ENCODE measurements at regions not wholly inside any gene's neighbourhood (a gene's known extent, or its start where the extent isn't known, plus 50 kb on each side); places are given as distances from the start of the nearest gene placed in this dataset.

GRCh38 chr21:38688068-38688467 is 117.7 kb upstream of the ETS2 start:
- ATAC-seq (ENCODE audit: poor library complexity) (no peak), DNase-seq (no peak)
- peaks cover 40% of the 10 kb centered on the region for H3K27me3 Mint-ChIP-seq
- H3K27me3 ChIP-seq (ENCODE audit: control insufficient read depth in 1 of 2, insufficient read depth in 2 of 2, low read length in 2 of 2), result no peaks in the 10 kb centered on the region
- ChIA-PET POLR2A (interaction anchor here (0.6 kb wide), 1 partner anchor 240 kb away, joined by 3 read pairs; no protein-coding TSS in a partner anchor), CTCF (no interaction called here)
- H3K9me3 Mint-ChIP-seq, result no peaks in the 10 kb centered on the region
- intact Hi-C loops (cut with DNase I, micrococcal nuclease), result no loop called here
- no peaks in the 10 kb centered on the region for H3K36me3 ChIP-seq (ENCODE audit: insufficient read depth, low read length)
- no peaks in the 10 kb centered on the region for H3K4me1 Mint-ChIP-seq (ENCODE audit: low read depth)
- H3K27ac Mint-ChIP-seq, result no peak overlapping the region
- H3K9me3 ChIP-seq (ENCODE audit: control insufficient read depth in 1 of 2, insufficient read depth in 1 of 2, low read length in 2 of 2), result no peaks in the 10 kb centered on the region
- no peak overlapping the region for H3K4me3 Mint-ChIP-seq
- H3K27ac ChIP-seq (ENCODE audit: low read depth in 1 of 2, low read length in 2 of 2), result no peak overlapping the region
- no peaks in the 10 kb centered on the region for H3K36me3 Mint-ChIP-seq (ENCODE audit: low read depth)
- H3K4me1 ChIP-seq (ENCODE audit: insufficient read depth, low read length), result no peaks in the 10 kb centered on the region
- H3K4me3 ChIP-seq (ENCODE audit: low read length), result no peak overlapping the region
- no peak for TF ChIP-seq CTCF (IDR thresholded peaks at IDR 0.05)

- no peak overlapping the region for H3K27ac Mint-ChIP-seq
- H3K9me3 ChIP-seq (ENCODE audit: control insufficient read depth in 1 of 2, insufficient read depth in 1 of 2, low read length in 2 of 2), result no peaks in the 10 kb centered on the region
- CTCF ChIA-PET, result no interaction called here
Observed at GRCh38 chr21:38691631-38692030, 114.1 kb upstream of the ETS2 start.

GRCh38 chr21:38696579-38696978 is 109.2 kb upstream of the ETS2 start:
- no peaks in the 10 kb centered on the region for H3K4me1 ChIP-seq (ENCODE audit: insufficient read depth, low read length)
- H3K4me3 Mint-ChIP-seq, result no peak overlapping the region
- no peaks in the 10 kb centered on the region for H3K36me3 ChIP-seq (ENCODE audit: insufficient read depth, low read length)
- H3K27ac Mint-ChIP-seq, result no peak overlapping the region
- CTCF ChIA-PET, result no interaction called here
- H3K36me3 Mint-ChIP-seq (ENCODE audit: low read depth), result no peaks in the 10 kb centered on the region
- H3K4me3 ChIP-seq (ENCODE audit: low read length), result no peak overlapping the region
- peaks cover 33% of the 10 kb centered on the region for H3K27me3 Mint-ChIP-seq
- peaks cover 2 to 13% of the 10 kb centered on the region in 2 experiments for H3K27me3 ChIP-seq (ENCODE audit: control insufficient read depth in 1 of 2, insufficient read depth in 2 of 2, low read length in 2 of 2)
- no peaks in the 10 kb centered on the region for H3K9me3 Mint-ChIP-seq
- H3K4me1 Mint-ChIP-seq (ENCODE audit: low read depth), result no peaks in the 10 kb centered on the region
- no peak overlapping the region for H3K27ac ChIP-seq (ENCODE audit: low read depth in 1 of 2, low read length in 2 of 2)
- intact Hi-C loops (cut with DNase I, micrococcal nuclease), result no loop called here
- no peak for ATAC-seq (ENCODE audit: poor library complexity)
- POLR2A ChIA-PET, result no interaction called here
- no peaks in the 10 kb centered on the region for H3K9me3 ChIP-seq (ENCODE audit: control insufficient read depth in 1 of 2, insufficient read depth in 1 of 2, low read length in 2 of 2)
- no peak for TF ChIP-seq CTCF (IDR thresholded peaks at IDR 0.05)
- no peak for DNase-seq

More at GRCh38 chr21:38691631-38692030, 114.1 kb upstream of the ETS2 start:
- H3K4me3 Mint-ChIP-seq, result no peak overlapping the region
- ATAC-seq (ENCODE audit: poor library complexity) (no peak), DNase-seq (no peak)
- POLR2A ChIA-PET, result no interaction called here
- H3K27me3 Mint-ChIP-seq, result peaks cover 40% of the 10 kb centered on the region
- H3K36me3 Mint-ChIP-seq (ENCODE audit: low read depth), result no peaks in the 10 kb centered on the region
- Histone ChIP-seq H3K36me3 (ENCODE audit: insufficient read depth, low read length) (no peaks in the 10 kb centered on the region), H3K27me3 (ENCODE audit: control insufficient read depth in 1 of 2, insufficient read depth in 2 of 2, low read length in 2 of 2) (peaks cover 2 to 4% of the 10 kb centered on the region in 2 experiments), H3K4me3 (ENCODE audit: low read length) (no peak overlapping the region), H3K27ac (ENCODE audit: low read depth in 1 of 2, low read length in 2 of 2) (no peak overlapping the region), H3K4me1 (ENCODE audit: insufficient read depth, low read length) (no peaks in the 10 kb centered on the region)
- no peaks in the 10 kb centered on the region for H3K9me3 Mint-ChIP-seq
- no peaks in the 10 kb centered on the region for H3K4me1 Mint-ChIP-seq (ENCODE audit: low read depth)
- no peak for TF ChIP-seq CTCF (IDR thresholded peaks at IDR 0.05)
- intact Hi-C loops (cut with DNase I, micrococcal nuclease), result no loop called here

All from CD4-positive, alpha-beta T cell (primary cell).